ENCODE measurements at regions not wholly inside any gene's neighbourhood (a gene's known extent, or its start where the extent isn't known, plus 50 kb on each side); places are given as distances from the start of the nearest gene placed in this dataset.

GRCh38 chr9:92179286-92180001, 64.2 kb upstream of the SPTLC1 start:
- no peak for FAIRE-seq
- TF ChIP-seq POLR2A (IDR thresholded peaks at IDR 0.05; ENCODE audit: low read depth, low read length), result no peak
- no peak for DNase-seq (ENCODE audit: insufficient read length, low spot score)

- FAIRE-seq, result no peak
- no peak for DNase-seq (ENCODE audit: insufficient read length, low spot score)
- no peak for TF ChIP-seq POLR2A (IDR thresholded peaks at IDR 0.05; ENCODE audit: low read depth, low read length)
Measured at GRCh38 chr9:92177591-92177990, 62.4 kb upstream of the SPTLC1 start.

GRCh38 chr9:92176800-92177185, 61.6 kb upstream of the SPTLC1 start:
- no peak for TF ChIP-seq POLR2A (IDR thresholded peaks at IDR 0.05; ENCODE audit: low read depth, low read length)
- no peak for FAIRE-seq
- DNase-seq (ENCODE audit: insufficient read length, low spot score), result no peak

DNA sequence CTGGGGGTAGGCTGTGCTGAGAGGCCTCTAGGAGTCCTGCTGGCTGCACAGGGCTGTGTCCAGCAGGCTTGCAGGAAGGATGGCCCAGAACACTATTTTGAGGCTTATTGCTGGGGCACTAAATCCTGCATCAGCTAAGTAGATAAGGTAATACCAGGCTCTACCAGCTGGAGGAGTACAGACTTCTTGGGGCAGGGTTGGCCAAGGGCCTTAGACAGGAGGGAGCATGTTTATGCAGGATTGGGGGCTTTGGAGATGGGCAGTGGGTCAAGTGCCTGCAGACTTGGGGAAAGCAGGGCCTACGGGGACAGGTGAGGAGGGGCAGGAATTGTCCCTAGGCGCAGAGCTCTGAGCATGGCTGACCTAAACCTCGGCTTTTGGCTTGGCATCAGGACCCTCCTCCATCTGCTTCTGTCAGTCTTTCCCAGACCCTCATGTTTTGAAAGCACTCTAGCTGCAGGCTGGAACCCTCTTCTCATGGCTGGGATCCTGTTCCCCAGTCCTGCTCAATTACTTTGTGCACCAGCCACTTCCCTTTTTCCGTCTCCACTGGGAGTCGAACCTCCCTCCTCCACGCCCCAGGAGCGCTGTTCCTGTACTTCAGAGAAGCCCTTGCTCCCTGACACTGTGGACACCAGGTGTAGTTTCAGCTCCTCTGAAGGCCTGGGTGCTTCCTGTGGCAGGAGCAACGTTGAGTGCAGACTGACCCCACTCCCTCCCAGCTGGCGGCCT, 61.0 kb upstream of the SPTLC1 start:
- FAIRE-seq, result no peak
- DNase-seq (ENCODE audit: insufficient read length, low spot score), result no peak
- TF ChIP-seq POLR2A (IDR thresholded peaks at IDR 0.05; ENCODE audit: low read depth, low read length), result no peak

GRCh38 chr9:92175441-92175840, 60.2 kb upstream of the SPTLC1 start:
- DNase-seq (ENCODE audit: insufficient read length, low spot score) (no peak), FAIRE-seq (no peak)
- no peak for TF ChIP-seq POLR2A (IDR thresholded peaks at IDR 0.05; ENCODE audit: low read depth, low read length)

GRCh38 chr9:92173318-92173717, 58.1 kb upstream of the SPTLC1 start:
- no peak for FAIRE-seq
- TF ChIP-seq POLR2A (IDR thresholded peaks at IDR 0.05; ENCODE audit: low read depth, low read length), result no peak
- DNase-seq (ENCODE audit: insufficient read length, low spot score), result no peak

DNA sequence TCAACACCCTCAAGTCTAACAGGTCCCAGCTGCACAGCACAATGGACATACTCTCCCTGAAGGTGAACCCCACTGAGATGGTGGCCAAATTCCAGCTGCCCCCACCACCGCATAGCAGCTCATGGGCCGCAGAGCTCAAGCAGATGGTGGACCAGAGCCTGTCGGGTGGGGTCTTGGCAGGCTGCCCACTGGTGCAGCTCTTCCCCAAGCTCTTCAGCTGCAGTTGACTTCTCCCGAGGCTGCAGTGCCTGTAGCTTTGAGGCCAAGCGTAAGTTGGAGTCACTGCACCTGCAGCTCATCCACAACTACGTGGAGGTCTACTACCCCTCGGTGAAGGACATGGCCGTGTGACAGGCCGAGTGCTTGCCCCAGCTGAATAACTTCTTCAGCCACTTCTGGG, 56.6 kb upstream of the SPTLC1 start:
- no peak for TF ChIP-seq POLR2A (IDR thresholded peaks at IDR 0.05; ENCODE audit: low read depth, low read length)
- FAIRE-seq (no peak), DNase-seq (ENCODE audit: insufficient read length, low spot score) (no peak)

- no peak for FAIRE-seq
- no peak for DNase-seq (ENCODE audit: insufficient read length, low spot score)
- TF ChIP-seq POLR2A (IDR thresholded peaks at IDR 0.05; ENCODE audit: low read depth, low read length), result no peak
Measured at GRCh38 chr9:92171281-92171680, 56.1 kb upstream of the SPTLC1 start.

DNA sequence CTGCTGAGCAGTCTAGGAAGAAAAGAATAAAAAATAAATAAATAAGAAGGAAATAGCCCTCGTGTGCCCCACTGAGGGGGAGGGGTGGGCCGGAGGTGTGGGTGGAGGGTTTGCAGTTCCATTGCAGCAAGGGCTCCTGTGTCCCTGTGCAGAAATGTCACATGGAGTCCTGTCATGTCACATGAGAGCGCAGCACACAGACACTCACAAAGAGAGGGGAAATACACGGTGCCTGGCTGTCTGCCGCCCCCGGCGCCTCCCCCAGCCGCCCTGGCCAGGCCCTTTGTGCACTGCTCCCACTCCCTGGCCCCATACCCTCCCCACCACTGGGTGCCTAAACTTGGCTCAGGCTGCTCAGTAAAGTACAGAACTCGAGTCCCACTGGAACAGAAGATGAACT, 55.6 kb upstream of the SPTLC1 start:
- FAIRE-seq (no peak), DNase-seq (ENCODE audit: insufficient read length, low spot score) (no peak)
- no peak for TF ChIP-seq POLR2A (IDR thresholded peaks at IDR 0.05; ENCODE audit: low read depth, low read length)

DNA sequence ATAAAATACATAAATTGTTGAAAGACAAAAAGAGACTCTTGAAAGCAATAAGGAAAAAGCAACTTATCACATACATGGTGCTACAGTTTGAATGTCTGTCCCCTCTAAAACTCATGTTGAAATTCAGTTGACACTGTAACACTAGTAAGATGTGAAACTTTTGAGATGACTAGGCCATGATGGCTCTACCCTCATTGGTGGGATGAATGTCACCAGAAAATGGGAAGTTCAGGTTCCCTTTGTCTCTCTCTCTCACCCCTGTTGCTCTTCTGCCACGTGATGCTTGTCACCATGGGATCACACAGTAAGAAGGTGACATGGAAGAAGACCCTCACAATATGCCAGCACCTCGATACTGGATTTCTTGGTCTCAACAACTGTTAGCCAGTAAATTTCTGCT, 50.3 kb upstream of the SPTLC1 start:
- FAIRE-seq (no peak), DNase-seq (ENCODE audit: insufficient read length, low spot score) (no peak)
- TF ChIP-seq POLR2A (IDR thresholded peaks at IDR 0.05; ENCODE audit: low read depth, low read length), result no peak
